Esophagus squamous epithelium (tissue), 5 donors: ENCODE measurements at regions not wholly inside any gene's neighbourhood (a gene's known extent, or its start where the extent isn't known, plus 50 kb on each side); places are given as distances from the start of the nearest gene placed in this dataset.

Experiments used
- DNase-seq: peaks from one replicate; lab custom pipeline; 2025; lab: John Stamatoyannopoulos, UW
- H3K27ac ChIP-seq, 4 donors: fragments of 200-600 bp; sonication (generic); one replicate each; pipeline ENCODE4 v1.5.1; 2016 to 2019; ENCODE audit warnings: mild to moderate bottlenecking in 1 of 4
- H3K27me3 ChIP-seq, 4 donors: fragments of 200-600 bp; sonication (generic); 1 replicate in 3 of 4; 2 replicates in 1 of 4; pipeline versions ENCODE4 v1.5.1 to v1.6.0; 2017 to 2021; ENCODE audit warnings: antibody characterized with exemption in 1 of 4
- H3K36me3 ChIP-seq, 3 donors: fragments of 200-600 bp; sonication (generic); one replicate each; pipeline ENCODE4 v1.5.1; 2016 to 2019
- H3K4me1 ChIP-seq, 3 donors: fragments of 200-600 bp; sonication (generic); one replicate each; pipeline ENCODE4 v1.5.1; 2017 to 2019
- H3K4me3 ChIP-seq, 4 donors: fragments of 200-600 bp; sonication (generic); 1 replicate in 3 of 4; 2 replicates in 1 of 4; pipeline ENCODE4 v1.5.1; 2016 to 2019; ENCODE audit warnings: mild to moderate bottlenecking in 2 of 4, moderate library complexity in 1 of 4
- H3K9me3 ChIP-seq, 3 donors: fragments of 200-600 bp; sonication (generic); one replicate each; pipeline ENCODE4 v1.5.1; 2016 to 2019
- POLR2A ChIP-seq, 4 donors: fragments of 450-650 bp; IDR thresholded peaks; one replicate each; pipeline ENCODE4 v1.6.1; 2017; ENCODE audit warnings: antibody characterized with exemption in 4 of 4, mild to moderate bottlenecking in 4 of 4, moderate library complexity in 3 of 4
- WGBS, 2 donors: methylation state at CpG; one replicate each; pipeline ENCODE4 v1.1.5; 2018; 5-methylcytosine and 5-hydroxymethylcytosine counted together
- intact Hi-C: fragments of 100-400 bp; cut with DNase I; formaldehyde crosslinking; loops from one replicate; pipeline ENCODE4 v1.15.0; 2022
- TF ChIP-seq, protein P1 (sequence below), 6 experiments: fragments of 450-650 bp in 4 of 6; fragments of 200-600 bp in 2 of 6; sonication (generic) in 2 of 6; IDR thresholded peaks; one replicate each; pipeline ENCODE4 v1.5.1; 2016 to 2019; ENCODE audit warnings: antibody characterized with exemption in 6 of 6, mild to moderate bottlenecking in 4 of 6, moderate library complexity in 4 of 6
- donor health status: DM: yes; HTN: yes; CAD: no.

- Histone ChIP-seq H3K4me1 (no peaks in the 10 kb centered on the region), H3K27me3 (no peaks in the 10 kb centered on the region), H3K9me3 (peaks cover 0 to 8% (median 0%) of the 10 kb centered on the region in 3 donors), H3K4me3 (no peak overlapping the region), H3K36me3 (no peaks in the 10 kb centered on the region), H3K27ac (no peak overlapping the region)
- TF ChIP-seq, protein P1, sequence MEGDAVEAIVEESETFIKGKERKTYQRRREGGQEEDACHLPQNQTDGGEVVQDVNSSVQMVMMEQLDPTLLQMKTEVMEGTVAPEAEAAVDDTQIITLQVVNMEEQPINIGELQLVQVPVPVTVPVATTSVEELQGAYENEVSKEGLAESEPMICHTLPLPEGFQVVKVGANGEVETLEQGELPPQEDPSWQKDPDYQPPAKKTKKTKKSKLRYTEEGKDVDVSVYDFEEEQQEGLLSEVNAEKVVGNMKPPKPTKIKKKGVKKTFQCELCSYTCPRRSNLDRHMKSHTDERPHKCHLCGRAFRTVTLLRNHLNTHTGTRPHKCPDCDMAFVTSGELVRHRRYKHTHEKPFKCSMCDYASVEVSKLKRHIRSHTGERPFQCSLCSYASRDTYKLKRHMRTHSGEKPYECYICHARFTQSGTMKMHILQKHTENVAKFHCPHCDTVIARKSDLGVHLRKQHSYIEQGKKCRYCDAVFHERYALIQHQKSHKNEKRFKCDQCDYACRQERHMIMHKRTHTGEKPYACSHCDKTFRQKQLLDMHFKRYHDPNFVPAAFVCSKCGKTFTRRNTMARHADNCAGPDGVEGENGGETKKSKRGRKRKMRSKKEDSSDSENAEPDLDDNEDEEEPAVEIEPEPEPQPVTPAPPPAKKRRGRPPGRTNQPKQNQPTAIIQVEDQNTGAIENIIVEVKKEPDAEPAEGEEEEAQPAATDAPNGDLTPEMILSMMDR (IDR thresholded peaks at IDR 0.05): no peak
- no peak for TF ChIP-seq POLR2A (IDR thresholded peaks at IDR 0.05)
- DNase-seq: no peak
- intact Hi-C loops: no loop called here
Observed at GRCh38 chr21:23438081-23438480, 2169.2 kb downstream of the MRPL39 start.

- no peaks in the 10 kb centered on the region for H3K36me3 ChIP-seq
- peaks cover 0 to 5% (median 0%) of the 10 kb centered on the region in 3 donors for H3K9me3 ChIP-seq
- H3K4me1 ChIP-seq: no peaks in the 10 kb centered on the region
- 17 to 35% methylated on average over 2 of the region's 2 CpGs for WGBS, 2 donors
- no peak for TF ChIP-seq POLR2A (IDR thresholded peaks at IDR 0.05)
- TF ChIP-seq, protein P1 (IDR thresholded peaks at IDR 0.05): no peak
- no peaks in the 10 kb centered on the region for H3K27me3 ChIP-seq
- H3K27ac ChIP-seq: no peak overlapping the region
- no peak overlapping the region for H3K4me3 ChIP-seq
- intact Hi-C loops: no loop called here
- DNase-seq: no peak
Observed at GRCh38 chr21:23402929-23403520, 2204.3 kb downstream of the MRPL39 start.

GRCh38 chr21:23401278-23401677 is 2206.0 kb downstream of the MRPL39 start:
- H3K4me3 ChIP-seq: no peak overlapping the region
- WGBS, 2 donors: 71 to 94% methylated on average over 2 of the region's 2 CpGs
- H3K36me3 ChIP-seq: no peaks in the 10 kb centered on the region
- no peaks in the 10 kb centered on the region for H3K4me1 ChIP-seq
- H3K27me3 ChIP-seq: no peaks in the 10 kb centered on the region
- intact Hi-C loops: no loop called here
- no peak for DNase-seq
- TF ChIP-seq, protein P1 (IDR thresholded peaks at IDR 0.05): no peak
- TF ChIP-seq POLR2A (IDR thresholded peaks at IDR 0.05): no peak
- H3K27ac ChIP-seq: no peak overlapping the region
- no peaks in the 10 kb centered on the region for H3K9me3 ChIP-seq

- 86 to 88% methylated on average over 1 of the region's 1 CpG for WGBS, 2 donors
- Histone ChIP-seq H3K36me3 (no peaks in the 10 kb centered on the region), H3K27ac (no peak overlapping the region), H3K27me3 (no peaks in the 10 kb centered on the region), H3K9me3 (no peaks in the 10 kb centered on the region), H3K4me1 (no peaks in the 10 kb centered on the region), H3K4me3 (no peak overlapping the region)
- TF ChIP-seq, protein P1 (IDR thresholded peaks at IDR 0.05): no peak
- TF ChIP-seq POLR2A (IDR thresholded peaks at IDR 0.05): no peak
- no peak for DNase-seq
- intact Hi-C loops: no loop called here
Observed at GRCh38 chr21:23398726-23399125, 2208.6 kb downstream of the MRPL39 start.

DNA sequence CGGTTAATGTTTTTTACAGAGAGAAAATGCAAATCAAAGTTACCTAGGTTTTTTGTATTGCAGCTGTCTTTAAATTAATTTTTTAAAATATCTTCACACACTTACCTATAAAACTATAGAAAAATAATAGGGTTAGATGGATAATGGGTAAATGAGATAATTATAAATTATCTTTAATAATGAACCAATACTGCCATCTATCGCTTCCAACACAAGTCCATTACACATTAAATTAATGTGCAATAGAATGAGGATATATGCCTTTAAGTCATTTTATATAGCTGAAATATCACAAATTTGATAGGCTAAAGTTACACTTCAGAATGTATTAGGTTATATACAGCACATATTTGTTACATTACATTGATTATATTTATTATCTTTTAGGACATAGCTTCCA is 2212.8 kb downstream of the MRPL39 start:
- WGBS, 2 donors: 78 to 81% methylated on average over 2 of the region's 2 CpGs
- H3K4me1 ChIP-seq: no peaks in the 10 kb centered on the region
- no peak for TF ChIP-seq POLR2A (IDR thresholded peaks at IDR 0.05)
- TF ChIP-seq, protein P1 (IDR thresholded peaks at IDR 0.05): no peak
- no peaks in the 10 kb centered on the region for H3K9me3 ChIP-seq
- H3K27ac ChIP-seq: no peak overlapping the region
- DNase-seq: no peak
- H3K36me3 ChIP-seq: no peaks in the 10 kb centered on the region
- no peak overlapping the region for H3K4me3 ChIP-seq
- H3K27me3 ChIP-seq: no peaks in the 10 kb centered on the region
- intact Hi-C loops: no loop called here
